HG03280 (cell line): ENCODE measurements at regions not wholly inside any gene's neighbourhood (a gene's known extent, or its start where the extent isn't known, plus 50 kb on each side); places are given as distances from the start of the nearest gene placed in this dataset.
"Not testable (repeated sequence)": the region's sequence is repeated elsewhere in the genome, so short reads cannot be mapped to it uniquely, and the experiment has no call there.

Source experiments
- ATAC-seq: cut with Tn5 transposase; IDR thresholded peaks from one replicate; pipeline ENCODE4 v1.9.1; 2021; ENCODE audit warnings: mild to moderate bottlenecking, moderate library complexity; ENCODE audit not compliant: unreplicated experiment

- no peak for ATAC-seq
Measured at GRCh38 chr5:98513380-98513779, 260.1 kb upstream of the RGMB start.

DNA sequence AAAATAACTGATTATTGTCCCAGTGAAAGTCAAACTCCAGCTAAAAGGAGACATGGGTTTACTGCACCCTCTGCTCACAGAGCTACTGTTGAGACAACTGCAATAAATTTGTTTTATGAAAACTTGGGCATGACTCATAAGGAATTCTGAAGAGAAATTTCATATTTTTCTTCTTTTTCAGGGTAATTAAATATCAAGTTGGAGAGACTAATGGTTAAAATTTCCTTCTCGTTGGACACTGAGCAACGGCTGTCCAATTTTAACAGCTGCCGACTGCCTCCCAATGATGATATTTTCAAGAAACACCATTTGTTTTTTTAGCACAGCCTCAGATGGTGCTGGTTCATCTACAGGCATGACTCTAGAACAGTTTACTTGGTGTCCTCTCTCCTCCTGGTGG, 259.2 kb upstream of the RGMB start:
- ATAC-seq, result no peak

GRCh38 chr5:98516701-98517100, 256.8 kb upstream of the RGMB start:
- no peak for ATAC-seq

DNA sequence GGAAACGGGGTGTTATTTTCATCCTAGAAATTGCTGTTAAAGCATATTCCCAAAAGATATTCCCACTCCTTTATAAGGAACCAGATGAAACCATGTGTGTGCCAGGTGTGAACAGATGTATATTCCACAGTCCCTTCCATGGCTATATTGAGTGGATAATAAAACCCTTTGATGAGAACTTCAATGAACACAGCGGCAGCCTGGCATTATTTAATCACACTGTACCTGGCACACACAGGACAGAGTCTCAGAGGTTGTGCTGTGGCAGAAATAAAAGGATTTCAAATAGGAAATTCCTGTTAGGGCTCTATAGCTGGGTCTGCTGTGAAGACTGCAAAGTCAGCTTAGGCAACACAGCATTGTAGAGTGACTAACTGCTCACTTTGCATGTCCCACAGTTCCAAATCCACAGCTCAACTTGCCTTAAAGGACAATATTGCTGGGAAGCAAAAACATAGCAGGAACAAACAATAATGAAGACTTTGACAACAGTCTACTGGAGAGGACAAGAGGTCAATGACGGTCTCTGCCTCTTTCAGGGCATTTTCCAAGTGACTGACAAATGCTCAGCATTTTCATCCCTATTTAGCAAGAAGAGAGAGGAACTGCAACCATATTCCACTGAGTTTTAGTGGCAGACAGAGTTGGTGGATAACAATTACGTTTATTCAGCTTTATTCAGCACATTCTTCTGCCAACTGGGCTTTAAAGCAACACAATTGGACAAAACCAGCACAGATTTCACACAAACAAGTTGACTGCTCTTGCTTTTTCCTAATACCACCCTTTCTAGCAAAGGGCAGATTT, 255.7 kb upstream of the RGMB start:
- ATAC-seq, result no peak

- ATAC-seq, result no peak
Measured at GRCh38 chr5:98518754-98519153, 254.7 kb upstream of the RGMB start.

- ATAC-seq, result no peak
Measured at GRCh38 chr5:98519571-98519970, 253.9 kb upstream of the RGMB start.

GRCh38 chr5:98521821-98522220, 251.6 kb upstream of the RGMB start:
- ATAC-seq, result no peak

DNA sequence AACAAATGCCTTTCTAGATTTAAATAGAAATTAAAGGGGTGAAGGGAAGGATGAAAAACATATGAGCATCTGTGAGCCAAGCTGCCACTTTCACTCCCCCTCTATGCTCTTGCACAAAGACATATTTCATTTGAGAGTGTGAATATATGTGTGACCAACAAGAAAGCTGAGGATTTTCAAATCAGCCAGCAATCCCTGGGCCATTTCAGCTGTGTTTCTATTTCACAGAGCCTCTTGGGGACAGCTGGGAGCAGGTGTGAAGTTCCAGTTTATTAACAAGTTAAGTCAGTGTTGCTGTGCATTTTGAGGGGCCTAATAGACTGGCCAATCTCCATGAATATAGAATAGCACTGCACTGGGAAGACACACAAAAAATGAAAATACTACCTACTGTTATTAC, 248.7 kb upstream of the RGMB start:
- no peak for ATAC-seq

DNA sequence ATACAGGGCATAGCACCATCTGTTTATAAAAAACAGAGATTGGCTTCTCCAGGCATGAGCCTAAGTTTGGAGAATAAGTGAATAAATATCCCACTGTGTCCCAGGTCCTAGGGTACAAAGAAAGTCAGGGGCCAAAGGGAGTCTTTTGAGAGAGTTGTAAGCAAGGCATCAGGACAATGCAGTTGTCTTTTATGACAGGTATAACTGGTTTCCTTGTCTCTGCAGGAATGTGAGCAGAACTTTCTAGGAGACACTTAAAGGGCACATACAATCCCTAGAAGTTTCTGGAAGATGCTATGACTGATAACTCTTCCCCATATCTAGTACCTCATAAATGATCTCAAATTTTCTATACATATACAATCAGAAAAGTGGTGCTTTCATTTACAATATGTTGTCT, 245.6 kb upstream of the RGMB start:
- ATAC-seq, result no peak

GRCh38 chr5:98529321-98529720, 244.1 kb upstream of the RGMB start:
- ATAC-seq, result no peak

DNA sequence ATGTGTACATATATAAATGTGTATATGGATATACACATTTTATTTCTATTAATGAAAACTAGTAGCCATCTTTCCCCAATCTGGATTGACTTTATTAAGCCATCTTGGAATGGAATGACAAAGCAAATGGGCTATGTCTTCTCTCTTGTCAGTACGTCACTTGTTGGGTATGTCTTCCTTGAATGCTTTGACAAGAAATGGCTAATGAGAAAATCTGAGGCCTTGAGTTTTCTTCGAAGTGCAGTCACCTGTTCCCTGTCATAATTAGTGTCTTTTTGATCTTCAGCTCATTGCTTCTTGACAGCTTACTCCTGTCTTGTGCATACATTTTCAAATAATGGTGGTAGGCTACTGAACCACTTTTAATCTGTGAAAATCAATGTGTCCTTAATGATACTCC, 243.2 kb upstream of the RGMB start:
- no peak for ATAC-seq

DNA sequence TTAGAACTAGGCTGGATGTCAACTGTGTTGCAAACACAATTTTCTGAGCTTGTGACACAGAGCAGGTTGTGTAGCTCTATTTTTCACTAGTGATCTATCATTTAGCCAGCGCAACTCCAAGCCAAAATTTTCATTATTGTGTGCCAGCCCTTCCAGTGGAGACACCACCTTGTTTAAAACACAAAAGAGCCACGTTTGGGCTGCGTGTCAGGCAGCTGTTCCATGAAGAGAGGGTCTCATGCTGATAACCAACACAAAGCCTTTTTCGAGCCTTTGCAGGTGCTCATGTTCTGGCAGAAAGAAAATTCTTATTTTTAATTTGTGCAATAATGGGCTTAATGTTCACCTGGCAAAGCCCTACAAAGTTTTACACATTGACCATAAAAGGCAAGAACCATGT, 237.6 kb upstream of the RGMB start:
- ATAC-seq, result no peak

GRCh38 chr5:98540056-98540455, 233.4 kb upstream of the RGMB start:
- ATAC-seq, result no peak

- ATAC-seq, result no peak
Measured at GRCh38 chr5:98541641-98542040, 231.8 kb upstream of the RGMB start.

DNA sequence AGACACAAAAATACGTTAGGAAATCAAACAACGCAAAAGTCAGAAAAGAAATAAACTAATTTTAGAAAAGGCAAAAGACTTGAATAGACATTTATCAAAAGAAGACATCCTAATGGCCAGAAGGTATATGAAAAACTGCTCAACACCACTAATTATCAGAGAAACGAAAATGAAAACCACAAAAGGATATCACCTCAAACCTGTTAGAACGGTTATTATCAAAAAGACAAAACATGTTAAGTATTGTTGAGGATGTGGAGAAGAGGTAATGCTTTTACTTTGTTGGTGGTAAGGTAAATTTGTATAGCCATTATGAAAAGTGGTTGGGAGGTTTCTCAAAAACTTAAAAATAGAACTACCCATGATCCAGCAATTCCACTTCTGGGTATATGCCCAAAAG, 230.0 kb upstream of the RGMB start:
- ATAC-seq, result no peak

GRCh38 chr5:98546924-98547323, 226.5 kb upstream of the RGMB start:
- ATAC-seq, result not testable (repeated sequence)

GRCh38 chr5:98556712-98557111, 216.8 kb upstream of the RGMB start:
- ATAC-seq, result no peak

DNA sequence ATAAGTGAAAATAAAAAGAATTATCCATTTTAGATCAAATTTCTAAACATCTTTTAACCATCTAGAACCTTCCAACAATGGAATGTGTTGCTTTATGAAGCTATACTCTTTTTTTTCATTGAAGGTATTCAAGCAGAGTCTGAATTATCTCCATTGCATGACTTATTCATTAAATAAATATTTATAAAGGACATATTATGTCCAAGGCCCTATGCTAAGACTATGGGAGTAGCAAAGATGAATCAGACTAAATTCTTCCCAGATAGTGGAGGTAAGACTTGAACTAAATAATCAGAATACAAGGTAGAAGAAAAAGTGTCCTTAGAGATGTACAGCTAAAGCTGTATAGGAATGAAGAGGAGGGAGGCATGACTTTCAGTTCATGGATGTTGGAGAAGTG, 215.5 kb upstream of the RGMB start:
- no peak for ATAC-seq

- no peak for ATAC-seq
Measured at GRCh38 chr5:98563885-98564653, 209.4 kb upstream of the RGMB start.

DNA sequence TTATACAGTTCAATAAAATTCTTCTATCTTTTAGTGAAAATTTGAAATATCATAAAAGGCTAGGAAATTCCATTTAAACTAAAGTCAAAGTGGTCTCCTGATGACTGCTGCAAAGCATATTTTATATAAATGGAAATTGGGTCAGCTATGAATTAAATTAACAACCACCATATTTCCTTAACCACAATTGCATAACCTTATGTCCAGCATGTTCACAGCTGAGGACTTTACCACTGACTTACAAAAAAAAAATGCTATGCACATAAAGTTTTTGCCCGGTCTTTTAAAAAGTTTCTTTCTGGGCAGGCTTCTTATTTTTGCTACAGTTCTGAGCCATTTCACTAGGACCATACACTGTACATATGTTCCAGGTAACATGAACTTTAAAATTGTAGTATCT, 208.6 kb upstream of the RGMB start:
- ATAC-seq, result no peak

- ATAC-seq, result no peak
Measured at GRCh38 chr5:98568336-98568735, 205.1 kb upstream of the RGMB start.

GRCh38 chr5:98569288-98569687, 204.2 kb upstream of the RGMB start:
- ATAC-seq, result no peak
